Panc1 (cell line): ENCODE measurements at regions not wholly inside any gene's neighbourhood (a gene's known extent, or its start where the extent isn't known, plus 50 kb on each side); places are given as distances from the start of the nearest gene placed in this dataset.

ENCODE experiments used
- ATAC-seq: fragments of 200-7000 bp; cut with Tn5 transposase; 2 replicates; pipeline ENCODE4 v1.9.1; 2020; ENCODE audit warnings: mild to moderate bottlenecking, moderate library complexity
- BruUV-seq: library from RNA; stranded (reverse); fragments of 400-500 nt; replicated peaks from 2 replicates; lab custom pipeline; 2021; lab: Mats Ljungman, UMichigan
- CTCF ChIA-PET: fragments of 300-600 bp; sonication (Branson Sonifier 250); formaldehyde crosslinking; loops from one replicate; lab custom pipeline; 2022; ENCODE audit warnings: antibody characterized with exemption; lab: Charles Lee
- POLR2A ChIA-PET: fragments of 300-600 bp; sonication (Branson Sonifier 250); formaldehyde crosslinking; loops from one replicate; lab custom pipeline; 2022; ENCODE audit warnings: antibody characterized with exemption; lab: Charles Lee
- DNase-seq: peaks from one replicate; pipeline ENCODE4 v3.0.0-alpha.2; 2010; ENCODE audit warnings: low read depth, low spot score
- H3K27ac ChIP-seq: 2 replicates; pipeline ENCODE4 v1.5.1; 2011; ENCODE audit warnings: mild to moderate bottlenecking, low read length, inconsistent platforms
- H3K27me3 ChIP-seq: fragments of 200-500 bp; sonication (Bioruptor generic); 2 replicates; pipeline ENCODE4 v1.6.0; 2014; ENCODE audit warnings: low read length, inconsistent platforms; ENCODE audit not compliant: control insufficient read depth, insufficient read depth
- H3K36me3 ChIP-seq: fragments of 200-500 bp; sonication (Bioruptor generic); 2 replicates; pipeline ENCODE4 v1.5.1; 2014; ENCODE audit warnings: inconsistent platforms, mild to moderate bottlenecking, low read length, moderate library complexity; ENCODE audit not compliant: control insufficient read depth, insufficient read depth
- H3K4me1 ChIP-seq: 2 replicates; pipeline ENCODE4 v1.5.1; 2011; ENCODE audit warnings: inconsistent platforms, mild to moderate bottlenecking, low read length, moderate library complexity; ENCODE audit not compliant: control insufficient read depth, insufficient read depth
- H3K4me3 ChIP-seq, 2 experiments: 2 replicates each; pipeline ENCODE4 v1.5.1; 2011 to 2012; ENCODE audit warnings: low read depth in 2 of 2, low read length in 2 of 2, mild to moderate bottlenecking in 2 of 2, inconsistent platforms in 1 of 2, moderate library complexity in 1 of 2
- H3K9me3 ChIP-seq: fragments of 200-500 bp; sonication (Bioruptor generic); 2 replicates; pipeline ENCODE4 v1.5.1; 2014; ENCODE audit warnings: low read depth, mild to moderate bottlenecking, inconsistent platforms, low read length, moderate library complexity; ENCODE audit not compliant: control insufficient read depth, insufficient read depth
- POLR2AphosphoS5 ChIP-seq: IDR thresholded peaks from 2 replicates; pipeline ENCODE4 v1.6.1; 2012; ENCODE audit warnings: mild to moderate bottlenecking, low read depth, low read length, moderate library complexity
- REST ChIP-seq, 2 experiments: IDR thresholded peaks; 2 replicates each; pipeline ENCODE4 v1.6.1; 2011 to 2012; ENCODE audit warnings: low read depth in 2 of 2, control low read depth in 1 of 2, low read length in 1 of 2, mild to moderate bottlenecking in 1 of 2, moderate library complexity in 1 of 2; ENCODE audit not compliant: insufficient read depth in 1 of 2
- SIN3A ChIP-seq: IDR thresholded peaks from 2 replicates; pipeline ENCODE4 v1.6.1; 2012; ENCODE audit warnings: low read depth, mild to moderate bottlenecking, low read length, moderate library complexity, borderline replicate concordance; ENCODE audit not compliant: insufficient read depth
- TCF7L2 ChIP-seq: IDR thresholded peaks from 2 replicates; pipeline ENCODE4 v1.6.1; 2011; ENCODE audit warnings: mild to moderate bottlenecking, low read depth, low read length, inconsistent platforms
- in situ Hi-C: cut with HindIII; loops from 2 replicates; pipeline ENCODE4 v1.10.0; 2016; ENCODE audit warnings: low sequenced_read_pairs, low pct_unique_long_range_greater_than_20kb
- intact Hi-C: fragments of 100-400 bp; cut with micrococcal nuclease; formaldehyde crosslinking; loops from one replicate; pipeline ENCODE4 v1.10.0; 2022; ENCODE audit not compliant: unreplicated experiment
- TF ChIP-seq, protein P1 (sequence below): fragments of 450-650 bp; IDR thresholded peaks from 2 replicates; pipeline ENCODE4 v1.5.1; 2017; ENCODE audit warnings: mild to moderate bottlenecking

DNA sequence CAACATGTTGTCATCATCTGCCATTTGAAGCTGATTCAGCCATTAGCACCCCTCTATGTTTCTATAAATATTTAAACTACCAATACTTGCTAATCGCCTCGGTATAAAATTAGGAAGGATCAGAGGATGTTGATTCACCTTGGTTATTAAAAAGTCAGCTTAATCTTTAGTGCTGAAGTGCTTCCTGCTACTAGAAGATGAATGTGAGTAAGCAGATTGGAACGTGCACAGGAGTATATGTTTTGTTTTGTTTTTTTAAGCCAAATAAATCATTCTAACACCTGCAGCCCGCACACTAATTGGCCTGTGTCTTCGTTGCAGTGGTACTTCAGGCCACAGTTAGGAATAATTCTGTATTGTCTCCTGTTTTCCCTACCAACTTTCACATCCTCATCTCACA lies 485.7 kb downstream of the AJAP1 start:
- CTCF ChIA-PET = interaction anchor here (0.6 kb wide), 1 partner anchor 151 kb away, joined by 3 read pairs; no protein-coding TSS in a partner anchor
- TF ChIP-seq POLR2AphosphoS5 (no peak), TCF7L2 (no peak), SIN3A (no peak), REST (IDR thresholded peaks at IDR 0.05; ENCODE audit: insufficient read depth in 1 of 2, low read depth in 2 of 2, low read length in 1 of 2) (no peak)
- TF ChIP-seq, protein P1, sequence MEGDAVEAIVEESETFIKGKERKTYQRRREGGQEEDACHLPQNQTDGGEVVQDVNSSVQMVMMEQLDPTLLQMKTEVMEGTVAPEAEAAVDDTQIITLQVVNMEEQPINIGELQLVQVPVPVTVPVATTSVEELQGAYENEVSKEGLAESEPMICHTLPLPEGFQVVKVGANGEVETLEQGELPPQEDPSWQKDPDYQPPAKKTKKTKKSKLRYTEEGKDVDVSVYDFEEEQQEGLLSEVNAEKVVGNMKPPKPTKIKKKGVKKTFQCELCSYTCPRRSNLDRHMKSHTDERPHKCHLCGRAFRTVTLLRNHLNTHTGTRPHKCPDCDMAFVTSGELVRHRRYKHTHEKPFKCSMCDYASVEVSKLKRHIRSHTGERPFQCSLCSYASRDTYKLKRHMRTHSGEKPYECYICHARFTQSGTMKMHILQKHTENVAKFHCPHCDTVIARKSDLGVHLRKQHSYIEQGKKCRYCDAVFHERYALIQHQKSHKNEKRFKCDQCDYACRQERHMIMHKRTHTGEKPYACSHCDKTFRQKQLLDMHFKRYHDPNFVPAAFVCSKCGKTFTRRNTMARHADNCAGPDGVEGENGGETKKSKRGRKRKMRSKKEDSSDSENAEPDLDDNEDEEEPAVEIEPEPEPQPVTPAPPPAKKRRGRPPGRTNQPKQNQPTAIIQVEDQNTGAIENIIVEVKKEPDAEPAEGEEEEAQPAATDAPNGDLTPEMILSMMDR = no peak
- in situ Hi-C loops = no loop called here

DNA sequence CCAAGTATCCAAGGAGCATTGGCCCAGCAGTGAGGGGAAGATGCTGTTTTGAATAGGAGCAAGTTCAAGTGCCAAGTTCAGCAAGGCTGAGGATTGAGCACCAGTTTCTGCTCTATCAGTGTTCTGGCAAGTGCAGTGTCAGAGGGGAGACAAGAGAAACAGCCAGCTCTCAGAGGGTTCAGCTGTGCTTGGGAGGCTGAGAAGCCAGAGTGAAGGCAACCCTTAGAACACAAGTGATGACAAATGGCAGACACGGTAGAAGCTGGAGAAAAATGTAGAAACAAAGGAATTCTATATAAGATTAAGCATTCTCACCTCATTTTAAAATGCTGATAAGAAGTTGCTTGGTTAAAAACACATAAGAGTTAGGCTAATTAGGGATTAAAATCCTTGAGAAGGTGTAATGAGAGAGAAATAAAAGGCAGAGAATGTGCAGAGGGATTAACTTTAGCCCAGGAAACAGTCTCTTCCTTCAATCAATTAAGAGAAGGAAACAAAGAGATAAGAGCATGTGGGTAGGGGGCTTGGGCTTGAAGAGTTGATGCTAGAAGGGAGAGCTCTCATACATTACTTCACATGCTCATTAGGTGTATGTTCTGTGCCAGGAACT lies 475.4 kb downstream of the AJAP1 start:
- ChIA-PET POLR2A (no interaction called here), CTCF (no interaction called here)
- Histone ChIP-seq H3K36me3 (no peaks in the 10 kb centered on the region), H3K9me3 (no peaks in the 10 kb centered on the region), H3K4me1 (no peaks in the 10 kb centered on the region), H3K27me3 (no peaks in the 10 kb centered on the region; the same call in 1 of the 2 replicates), H3K4me3 (no peak overlapping the region), H3K27ac (no peak overlapping the region)
- no TSS peak for BruUV-seq
- ATAC-seq (no peak), DNase-seq (no peak)
- in situ Hi-C loops = no loop called here
- intact Hi-C loops = no loop called here
- TF ChIP-seq TCF7L2 = no peak
- TF ChIP-seq POLR2AphosphoS5 = no peak
- TF ChIP-seq SIN3A = no peak
- no peak for TF ChIP-seq REST (IDR thresholded peaks at IDR 0.05; ENCODE audit: insufficient read depth in 1 of 2, low read depth in 2 of 2, low read length in 1 of 2)
- TF ChIP-seq, protein P1 = no peak

More for the DNA sequence above, 485.7 kb downstream of the AJAP1 start:
- Histone ChIP-seq H3K9me3 (no peaks in the 10 kb centered on the region), H3K4me3 (no peak overlapping the region), H3K27me3 (no peaks in the 10 kb centered on the region; the same call in 1 of the 2 replicates), H3K27ac (no peak overlapping the region), H3K36me3 (no peaks in the 10 kb centered on the region), H3K4me1 (no peaks in the 10 kb centered on the region)
- DNase-seq (no peak), ATAC-seq (no peak)
- intact Hi-C loops = no loop called here
- POLR2A ChIA-PET = no interaction called here
- no TSS peak for BruUV-seq
